HepG2 (cell line): ENCODE measurements at regions not wholly inside any gene's neighbourhood (a gene's known extent, or its start where the extent isn't known, plus 50 kb on each side); places are given as distances from the start of the nearest gene placed in this dataset.

Experiments used
- ATAC-seq: fragments of 200-7000 bp; cut with Tn5 transposase; 3 replicates; pipeline ENCODE4 v1.9.1; 2020; ENCODE audit warnings: mild to moderate bottlenecking, moderate library complexity
- BruUV-seq: library from RNA; stranded (reverse); fragments of 400-500 nt; replicated peaks from 2 replicates; lab custom pipeline; 2021; lab: Mats Ljungman, UMichigan
- CTCF ChIA-PET: fragments of 300-600 bp; formaldehyde crosslinking; extraction: SDS; loops from one replicate; lab custom pipeline; 2021; ENCODE audit warnings: low total read pairs, inconsistent platforms, low intra/inter-chr PET ratio; lab: Yijun Ruan, JAX
- POLR2A ChIA-PET: fragments of 350-600 bp; sonication (Branson Sonifier 250); formaldehyde crosslinking; loops from one replicate; lab custom pipeline; 2020; ENCODE audit warnings: antibody characterized with exemption, inconsistent platforms; lab: Yijun Ruan, JAX
- DNase-seq: peaks from one replicate; pipeline ENCODE4 v3.0.0-alpha.2; 2015; ENCODE audit warnings: low spot score
- FAIRE-seq: peaks from 3 replicates; lab custom pipeline; 2011; peaks lifted over from hg19 to GRCh38; lab: Jason Lieb, UNC
- H2AFZ ChIP-seq: one replicate; pipeline ENCODE4 v1.6.1; 2011; ENCODE audit warnings: low read length, inconsistent platforms
- H3K27ac ChIP-seq: fragments of 300-600 bp; 3 replicates; pipeline ENCODE4 v1.8.0; 2011; ENCODE audit warnings: mixed run types, mild to moderate bottlenecking, mixed read lengths, low read length, inconsistent platforms; ENCODE audit not compliant: insufficient read depth; ENCODE audit errors: extremely low read length
- H3K27me3 ChIP-seq, 2 experiments: fragments of 200-600 bp in 1 of 2; 2 replicates in 1 of 2; 3 replicates in 1 of 2; pipeline versions ENCODE4 v1.6.0 to v1.8.0; 2011; ENCODE audit warnings: low read length in 2 of 2, mild to moderate bottlenecking in 2 of 2, moderate library complexity in 2 of 2, inconsistent platforms in 1 of 2; ENCODE audit not compliant: insufficient read depth in 2 of 2, control insufficient read depth in 1 of 2
- H3K36me3 ChIP-seq, 2 experiments: fragments of 200-600 bp in 1 of 2; replicated peaks in 1 of 2; 2 replicates in 1 of 2; 3 replicates in 1 of 2; pipeline versions ENCODE4 v1.5.1 to v1.8.0; 2011; ENCODE audit warnings: low read length in 2 of 2, inconsistent platforms in 1 of 2; ENCODE audit not compliant: insufficient read depth in 2 of 2, control insufficient read depth in 1 of 2
- H3K4me1 ChIP-seq: 2 replicates; pipeline ENCODE4 v1.5.1; 2012; ENCODE audit warnings: low read length, inconsistent platforms; ENCODE audit not compliant: insufficient read depth
- H3K4me2 ChIP-seq: 2 replicates; pipeline ENCODE4 v1.6.0; 2011; ENCODE audit warnings: low read depth, low read length, inconsistent platforms
- H3K4me3 ChIP-seq, 3 experiments: fragments of 200-600 bp in 1 of 3; sonication (generic), shearing (Covaris generic) in 1 of 3; replicated peaks in 1 of 3; 2 replicates each; pipeline ENCODE4 v1.5.1; 2011 to 2016; ENCODE audit warnings: low read length in 3 of 3, inconsistent platforms in 2 of 3, low read depth in 2 of 3, mild to moderate bottlenecking in 2 of 3, control low read depth in 1 of 3, mixed read lengths in 1 of 3; ENCODE audit not compliant: insufficient read depth in 1 of 3
- H3K79me2 ChIP-seq: one replicate; pipeline ENCODE4 v1.6.1; 2011; ENCODE audit warnings: low read length, inconsistent platforms; ENCODE audit not compliant: insufficient read depth
- H3K9ac ChIP-seq: 2 replicates; pipeline ENCODE4 v1.6.0; 2011; ENCODE audit warnings: mild to moderate bottlenecking, low read depth, low read length, inconsistent platforms; ENCODE audit not compliant: insufficient read depth
- H3K9me3 ChIP-seq: 2 replicates; pipeline ENCODE4 v1.5.1; 2012; ENCODE audit warnings: mild to moderate bottlenecking, low read length
- H4K20me1 ChIP-seq: 2 replicates; pipeline ENCODE4 v1.6.0; 2011; ENCODE audit warnings: inconsistent platforms, mild to moderate bottlenecking, low read length, moderate library complexity; ENCODE audit not compliant: insufficient read depth
- CHD2 ChIP-seq: IDR thresholded peaks from 2 replicates; pipeline ENCODE4 v1.6.1; 2011; ENCODE audit warnings: low read depth, low read length, improper control_type of control experiment
- ELK4 ChIP-seq: sonication (generic); formaldehyde crosslinking; IDR thresholded peaks from 2 replicates; pipeline ENCODE4 v1.9.0; 2021; ENCODE audit warnings: missing genetic modification reagents, borderline replicate concordance
- FOXO4 ChIP-seq: sonication (generic); formaldehyde crosslinking; conservative IDR thresholded peaks from 2 replicates; pipeline ENCODE4 v1.8.1; 2023; ENCODE audit warnings: missing genetic modification reagents
- HNRNPL ChIP-seq: fragments of 200-400 bp; formaldehyde crosslinking; IDR thresholded peaks from 2 replicates; pipeline ENCODE4 v1.6.1; 2017; ENCODE audit warnings: mild to moderate bottlenecking, low read depth, low read length
- HNRNPLL ChIP-seq: fragments of 200-400 bp; formaldehyde crosslinking; IDR thresholded peaks from 2 replicates; pipeline ENCODE4 v1.6.1; 2017; ENCODE audit warnings: mild to moderate bottlenecking, low read depth, low read length; ENCODE audit not compliant: poor library complexity, severe bottlenecking
- MED8 ChIP-seq: sonication (generic); formaldehyde crosslinking; IDR thresholded peaks from 2 replicates; pipeline ENCODE4 v1.8.1; 2023; ENCODE audit warnings: mild to moderate bottlenecking, missing genetic modification reagents; ENCODE audit not compliant: insufficient replicate concordance
- NPAS2 ChIP-seq: sonication (generic); formaldehyde crosslinking; IDR thresholded peaks from 2 replicates; pipeline ENCODE4 v1.8.0; 2022; ENCODE audit warnings: mild to moderate bottlenecking, missing genetic modification reagents, borderline replicate concordance
- PAWR ChIP-seq: sonication (generic); formaldehyde crosslinking; IDR thresholded peaks from 2 replicates; pipeline ENCODE4 v1.4.0; 2020; ENCODE audit warnings: missing genetic modification reagents, mild to moderate bottlenecking, borderline replicate concordance
- ZFP62 ChIP-seq: sonication (generic); formaldehyde crosslinking; IDR thresholded peaks from 2 replicates; pipeline ENCODE4 v1.4.0; 2020; ENCODE audit warnings: missing genetic modification reagents
- ZNF513 ChIP-seq: sonication (generic); formaldehyde crosslinking; conservative IDR thresholded peaks from 2 replicates; pipeline ENCODE4 v1.5.0; 2020; ENCODE audit warnings: missing genetic modification reagents
- WGBS: methylation state at CpG from one replicate; pipeline ENCODE4 v1.1.6; 2017; ENCODE audit warnings: low lambda C conversion rate; 5-methylcytosine and 5-hydroxymethylcytosine counted together
- in situ Hi-C: cut with HindIII; loops from 2 replicates; pipeline ENCODE4 v1.10.0; 2017; ENCODE audit warnings: low pct_unique_long_range_greater_than_20kb; ENCODE audit not compliant: extremely low pct_ligation_motif_present
- intact Hi-C: fragments of 100-400 bp; cut with micrococcal nuclease; formaldehyde crosslinking; loops from one replicate; pipeline ENCODE4 v1.10.0; 2022; ENCODE audit not compliant: unreplicated experiment
- TF ChIP-seq, protein P1 (sequence below): sonication (generic); formaldehyde crosslinking; IDR thresholded peaks from 2 replicates; pipeline ENCODE4 v1.4.0; 2020; ENCODE audit warnings: missing genetic modification reagents

DNA sequence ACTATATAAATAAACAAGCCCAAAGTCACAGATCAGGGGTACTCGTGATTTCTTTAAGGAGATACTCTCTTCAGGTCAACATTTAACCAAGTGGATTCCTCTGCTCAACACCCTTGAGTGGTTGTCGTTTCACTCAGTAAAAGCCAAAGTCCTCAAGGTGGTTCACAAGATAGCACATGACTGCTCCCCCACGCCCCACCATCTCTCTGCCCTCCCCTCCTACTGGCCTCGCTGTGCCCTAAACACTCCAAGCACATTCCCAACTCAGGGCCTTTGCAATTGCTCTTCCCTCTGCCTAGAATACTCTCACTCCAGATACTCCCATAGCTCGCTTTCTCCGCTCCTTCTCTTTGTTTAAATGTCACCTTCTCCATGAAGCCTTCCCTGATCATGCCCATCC lies 72.1 kb upstream of the FHIP2A start:
- TF ChIP-seq FOXO4 (CRISPR knock-in tag) (no peak), NPAS2 (CRISPR knock-in tag) (no peak), HNRNPLL (no peak), PAWR (CRISPR knock-in tag) (no peak), HNRNPL (no peak), MED8 (no peak), ZNF513 (CRISPR knock-in tag) (no peak), ELK4 (CRISPR knock-in tag) (no peak), CHD2 (no peak), ZFP62 (CRISPR knock-in tag) (no peak)
- TF ChIP-seq, protein P1, sequence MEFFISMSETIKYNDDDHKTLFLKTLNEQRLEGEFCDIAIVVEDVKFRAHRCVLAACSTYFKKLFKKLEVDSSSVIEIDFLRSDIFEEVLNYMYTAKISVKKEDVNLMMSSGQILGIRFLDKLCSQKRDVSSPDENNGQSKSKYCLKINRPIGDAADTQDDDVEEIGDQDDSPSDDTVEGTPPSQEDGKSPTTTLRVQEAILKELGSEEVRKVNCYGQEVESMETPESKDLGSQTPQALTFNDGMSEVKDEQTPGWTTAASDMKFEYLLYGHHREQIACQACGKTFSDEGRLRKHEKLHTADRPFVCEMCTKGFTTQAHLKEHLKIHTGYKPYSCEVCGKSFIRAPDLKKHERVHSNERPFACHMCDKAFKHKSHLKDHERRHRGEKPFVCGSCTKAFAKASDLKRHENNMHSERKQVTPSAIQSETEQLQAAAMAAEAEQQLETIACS (CRISPR knock-in tag), result no peak
- TF ChIP-seq, all 625 proteins: peak for 0
- WGBS, result 5% methylated on average over 6 of the region's 6 CpGs
- Histone ChIP-seq H3K4me1 (no peaks in the 10 kb centered on the region), H3K4me2 (no peak overlapping the region), H3K4me3 (no peak overlapping the region), H3K36me3 (no peaks in the 10 kb centered on the region), H3K9me3 (no peaks in the 10 kb centered on the region), H3K27ac (no peak overlapping the region), H2AFZ (no peak overlapping the region), H3K79me2 (no peaks in the 10 kb centered on the region), H3K9ac (no peak overlapping the region), H3K27me3 (peaks cover 0 to 4% of the 10 kb centered on the region in 2 experiments; a peak in 1 of 5 replicates), H4K20me1 (no peaks in the 10 kb centered on the region)
- FAIRE-seq (no peak), ATAC-seq (no peak), DNase-seq (no peak)
- BruUV-seq, result no TSS peak
- intact Hi-C loops (no loop called here), in situ Hi-C loops (no loop called here)
- ChIA-PET POLR2A (no interaction called here), CTCF (no interaction called here)
